ENCODE measurements at regions not wholly inside any gene's neighbourhood (a gene's known extent, or its start where the extent isn't known, plus 50 kb on each side); places are given as distances from the start of the nearest gene placed in this dataset.

DNA sequence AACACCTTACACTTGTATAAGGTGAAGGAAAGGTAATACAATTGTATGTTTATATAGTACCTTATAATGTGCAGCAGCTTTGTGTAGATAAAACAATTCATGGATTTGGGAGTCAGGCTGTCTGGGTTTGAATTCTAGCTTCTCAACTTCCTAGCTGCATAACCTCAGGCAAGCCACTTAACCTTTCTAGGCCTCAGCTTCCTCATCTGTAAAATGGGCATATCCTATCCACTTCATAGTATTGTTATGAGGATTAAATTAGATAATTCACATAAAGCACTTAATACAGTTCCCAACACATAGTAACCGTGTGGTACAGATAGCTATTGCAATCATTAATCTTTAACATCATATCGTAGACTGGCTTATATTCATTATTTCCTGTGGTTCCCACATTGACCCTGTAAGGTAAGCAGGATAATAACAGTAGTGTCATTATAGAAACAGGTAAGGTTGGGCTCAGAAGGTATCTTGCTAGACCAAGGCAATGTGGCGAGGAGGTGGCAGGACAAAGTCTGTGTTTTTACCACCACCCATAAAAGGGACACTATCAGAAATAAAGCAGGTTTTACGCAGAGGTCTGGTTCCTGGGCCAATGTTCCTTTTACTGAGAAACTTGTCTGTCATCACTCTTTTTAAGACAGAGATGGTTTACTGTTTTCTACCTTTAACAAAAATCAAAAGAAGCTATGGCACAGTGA is 334.1 kb downstream of the RRAGC start:
- H3K4me3 ChIP-seq = no peak overlapping the region
- TF ChIP-seq, protein P1, sequence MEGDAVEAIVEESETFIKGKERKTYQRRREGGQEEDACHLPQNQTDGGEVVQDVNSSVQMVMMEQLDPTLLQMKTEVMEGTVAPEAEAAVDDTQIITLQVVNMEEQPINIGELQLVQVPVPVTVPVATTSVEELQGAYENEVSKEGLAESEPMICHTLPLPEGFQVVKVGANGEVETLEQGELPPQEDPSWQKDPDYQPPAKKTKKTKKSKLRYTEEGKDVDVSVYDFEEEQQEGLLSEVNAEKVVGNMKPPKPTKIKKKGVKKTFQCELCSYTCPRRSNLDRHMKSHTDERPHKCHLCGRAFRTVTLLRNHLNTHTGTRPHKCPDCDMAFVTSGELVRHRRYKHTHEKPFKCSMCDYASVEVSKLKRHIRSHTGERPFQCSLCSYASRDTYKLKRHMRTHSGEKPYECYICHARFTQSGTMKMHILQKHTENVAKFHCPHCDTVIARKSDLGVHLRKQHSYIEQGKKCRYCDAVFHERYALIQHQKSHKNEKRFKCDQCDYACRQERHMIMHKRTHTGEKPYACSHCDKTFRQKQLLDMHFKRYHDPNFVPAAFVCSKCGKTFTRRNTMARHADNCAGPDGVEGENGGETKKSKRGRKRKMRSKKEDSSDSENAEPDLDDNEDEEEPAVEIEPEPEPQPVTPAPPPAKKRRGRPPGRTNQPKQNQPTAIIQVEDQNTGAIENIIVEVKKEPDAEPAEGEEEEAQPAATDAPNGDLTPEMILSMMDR (IDR thresholded peaks at IDR 0.05; ENCODE audit: low read depth, low read length) = no peak
- no peak for DNase-seq (ENCODE audit: low read depth in 1 of 2, low spot score in 1 of 2)
- H3K36me3 ChIP-seq = no peaks in the 10 kb centered on the region
- H3K27me3 ChIP-seq = no peaks in the 10 kb centered on the region
- H3K27ac ChIP-seq = no peak overlapping the region
- no peaks in the 10 kb centered on the region for H3K4me1 ChIP-seq (ENCODE audit: low read depth)
- no peaks in the 10 kb centered on the region for H3K9me3 ChIP-seq (ENCODE audit: low read depth)

DNA sequence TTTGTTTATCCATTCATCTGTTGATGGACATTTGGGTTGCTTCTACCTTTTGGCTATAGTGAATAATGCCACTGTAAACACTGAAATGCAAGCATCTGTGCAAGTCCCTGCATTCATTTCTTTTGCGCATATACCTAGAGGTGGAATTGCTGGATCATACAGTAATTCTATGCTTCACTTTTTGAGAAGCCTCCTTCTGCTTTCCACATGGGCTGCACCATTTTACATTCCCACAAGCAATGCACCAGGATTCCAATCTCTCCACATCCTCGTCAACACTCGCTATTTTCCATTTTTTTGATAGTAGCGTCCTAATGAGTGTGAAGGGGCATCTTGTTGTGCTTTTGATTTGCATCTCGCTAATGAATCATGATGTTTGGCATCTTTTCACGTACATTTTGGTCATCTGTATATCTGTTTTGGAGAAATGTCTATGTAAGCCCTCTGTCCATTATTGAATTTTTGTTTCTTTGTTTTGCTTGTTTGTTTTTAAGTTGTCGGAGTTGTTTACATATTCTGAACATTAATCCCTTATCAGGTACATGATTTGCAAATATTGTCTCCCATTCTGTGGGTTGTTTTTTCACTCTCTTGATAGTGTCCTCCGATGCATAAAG is 335.4 kb downstream of the RRAGC start:
- no peaks in the 10 kb centered on the region for H3K9me3 ChIP-seq (ENCODE audit: low read depth)
- DNase-seq (ENCODE audit: low read depth in 1 of 2, low spot score in 1 of 2) = no peak
- TF ChIP-seq, protein P1 (IDR thresholded peaks at IDR 0.05; ENCODE audit: low read depth, low read length) = no peak
- no peak overlapping the region for H3K4me3 ChIP-seq
- H3K27me3 ChIP-seq = peaks cover 3% of the 10 kb centered on the region
- no peaks in the 10 kb centered on the region for H3K4me1 ChIP-seq (ENCODE audit: low read depth)
- no peak overlapping the region for H3K27ac ChIP-seq
- no peaks in the 10 kb centered on the region for H3K36me3 ChIP-seq

DNA sequence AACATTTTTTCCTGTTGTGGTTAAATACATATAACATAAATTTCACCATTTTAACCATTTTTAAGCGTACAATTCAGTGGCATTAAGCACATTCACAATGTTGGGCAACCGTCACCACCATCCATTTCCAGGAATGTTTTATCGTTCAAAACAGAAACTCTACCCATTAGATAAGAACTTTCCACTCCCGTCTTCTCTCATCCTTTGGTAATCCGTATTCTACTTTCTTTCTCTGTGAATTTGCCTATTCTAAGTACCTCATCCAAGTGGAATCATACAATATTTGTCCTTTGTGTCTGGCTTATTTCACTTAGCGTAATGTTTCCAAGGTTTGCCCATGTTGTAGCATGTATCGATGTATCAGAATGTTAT is 336.0 kb downstream of the RRAGC start:
- no peaks in the 10 kb centered on the region for H3K9me3 ChIP-seq (ENCODE audit: low read depth)
- DNase-seq (ENCODE audit: low read depth in 1 of 2, low spot score in 1 of 2) = no peak
- peaks cover 3% of the 10 kb centered on the region for H3K27me3 ChIP-seq
- TF ChIP-seq, protein P1 (IDR thresholded peaks at IDR 0.05; ENCODE audit: low read depth, low read length) = no peak
- no peaks in the 10 kb centered on the region for H3K4me1 ChIP-seq (ENCODE audit: low read depth)
- no peak overlapping the region for H3K4me3 ChIP-seq
- H3K36me3 ChIP-seq = no peaks in the 10 kb centered on the region
- no peak overlapping the region for H3K27ac ChIP-seq

DNA sequence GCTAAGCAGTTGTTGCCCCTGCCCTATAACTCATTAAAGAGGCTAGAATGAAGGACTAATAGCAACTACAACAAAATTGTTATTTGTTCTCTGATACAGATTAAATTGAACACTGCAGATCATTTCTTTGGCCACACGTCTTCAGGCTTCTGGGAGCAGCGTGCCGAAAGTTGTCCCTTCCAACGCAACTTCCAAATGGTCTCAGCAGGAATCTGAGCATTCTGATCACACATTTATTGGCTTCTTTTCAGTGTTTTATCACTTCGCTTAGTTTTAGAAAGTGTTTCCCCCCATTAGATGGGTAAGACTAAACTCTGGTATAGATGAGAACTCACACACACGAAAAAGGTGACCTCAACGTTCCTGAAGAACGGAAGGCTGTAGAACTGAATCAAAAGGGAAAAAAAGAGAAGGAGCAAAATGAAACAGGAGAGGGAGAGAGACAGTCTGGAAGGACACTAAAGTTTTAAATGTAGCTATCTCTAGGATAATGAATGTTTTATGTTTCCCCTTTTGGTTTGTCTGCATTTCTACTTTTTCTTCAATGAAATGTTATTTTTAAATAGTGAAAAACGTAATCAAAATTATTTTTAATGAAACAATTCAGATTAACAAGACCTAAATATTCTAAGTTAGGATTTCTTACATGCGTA is 336.5 kb downstream of the RRAGC start:
- no peak overlapping the region for H3K27ac ChIP-seq
- no peak for DNase-seq (ENCODE audit: low read depth in 1 of 2, low spot score in 1 of 2)
- H3K9me3 ChIP-seq (ENCODE audit: low read depth) = no peaks in the 10 kb centered on the region
- peaks cover 3% of the 10 kb centered on the region for H3K27me3 ChIP-seq
- no peak overlapping the region for H3K4me3 ChIP-seq
- H3K4me1 ChIP-seq (ENCODE audit: low read depth) = no peaks in the 10 kb centered on the region
- H3K36me3 ChIP-seq = no peaks in the 10 kb centered on the region
- TF ChIP-seq, protein P1 (IDR thresholded peaks at IDR 0.05; ENCODE audit: low read depth, low read length) = no peak

DNA sequence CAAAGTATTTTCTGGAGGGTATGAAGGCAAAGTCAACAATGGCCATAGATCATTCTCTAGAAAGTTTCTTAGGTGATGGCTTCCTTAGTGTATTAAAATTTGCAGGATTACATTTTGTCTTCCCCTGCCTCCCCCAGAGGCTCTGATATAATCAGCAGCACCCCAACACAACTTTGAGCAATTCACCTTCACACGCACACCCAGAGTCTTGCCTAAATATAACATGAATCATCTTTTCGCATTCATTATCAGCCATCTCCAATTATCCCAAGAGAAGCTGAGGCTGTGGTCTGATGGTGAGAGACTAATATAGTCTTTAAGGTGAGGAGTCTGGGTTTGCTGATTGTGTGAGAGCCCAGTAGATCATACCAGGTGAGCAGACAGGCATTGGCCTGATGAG is 343.0 kb downstream of the RRAGC start:
- TF ChIP-seq, protein P1 (IDR thresholded peaks at IDR 0.05; ENCODE audit: low read depth, low read length) = no peak
- H3K27me3 ChIP-seq = peaks cover 14% of the 10 kb centered on the region
- no peak overlapping the region for H3K27ac ChIP-seq
- H3K4me3 ChIP-seq = no peak overlapping the region
- H3K4me1 ChIP-seq (ENCODE audit: low read depth) = no peaks in the 10 kb centered on the region
- H3K9me3 ChIP-seq (ENCODE audit: low read depth) = no peaks in the 10 kb centered on the region
- DNase-seq (ENCODE audit: low read depth in 1 of 2, low spot score in 1 of 2) = no peak
- H3K36me3 ChIP-seq = no peaks in the 10 kb centered on the region

Data from cardiac muscle cell (in vitro differentiated cells and primary cell).